Epithelial cell of proximal tubule (primary cell): ENCODE measurements at regions not wholly inside any gene's neighbourhood (a gene's known extent, or its start where the extent isn't known, plus 50 kb on each side); places are given as distances from the start of the nearest gene placed in this dataset.

Source experiments
- DNase-seq: peaks from one replicate; pipeline ENCODE4 v3.0.0-alpha.2; 2011; ENCODE audit warnings: low read depth
- H3K4me3 ChIP-seq: 2 replicates; pipeline ENCODE4 v1.5.1; 2011; ENCODE audit warnings: low read depth, mild to moderate bottlenecking, low read length
- TF ChIP-seq, protein P1 (sequence below): conservative IDR thresholded peaks from 2 replicates; pipeline ENCODE4 v1.5.1; 2012; ENCODE audit warnings: low read depth, mild to moderate bottlenecking, low read length

GRCh38 chr2:198478361-198478760 is 674.0 kb downstream of the PLCL1 start:
- no peak overlapping the region for H3K4me3 ChIP-seq
- no peak for DNase-seq
- TF ChIP-seq, protein P1, sequence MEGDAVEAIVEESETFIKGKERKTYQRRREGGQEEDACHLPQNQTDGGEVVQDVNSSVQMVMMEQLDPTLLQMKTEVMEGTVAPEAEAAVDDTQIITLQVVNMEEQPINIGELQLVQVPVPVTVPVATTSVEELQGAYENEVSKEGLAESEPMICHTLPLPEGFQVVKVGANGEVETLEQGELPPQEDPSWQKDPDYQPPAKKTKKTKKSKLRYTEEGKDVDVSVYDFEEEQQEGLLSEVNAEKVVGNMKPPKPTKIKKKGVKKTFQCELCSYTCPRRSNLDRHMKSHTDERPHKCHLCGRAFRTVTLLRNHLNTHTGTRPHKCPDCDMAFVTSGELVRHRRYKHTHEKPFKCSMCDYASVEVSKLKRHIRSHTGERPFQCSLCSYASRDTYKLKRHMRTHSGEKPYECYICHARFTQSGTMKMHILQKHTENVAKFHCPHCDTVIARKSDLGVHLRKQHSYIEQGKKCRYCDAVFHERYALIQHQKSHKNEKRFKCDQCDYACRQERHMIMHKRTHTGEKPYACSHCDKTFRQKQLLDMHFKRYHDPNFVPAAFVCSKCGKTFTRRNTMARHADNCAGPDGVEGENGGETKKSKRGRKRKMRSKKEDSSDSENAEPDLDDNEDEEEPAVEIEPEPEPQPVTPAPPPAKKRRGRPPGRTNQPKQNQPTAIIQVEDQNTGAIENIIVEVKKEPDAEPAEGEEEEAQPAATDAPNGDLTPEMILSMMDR = no peak

DNA sequence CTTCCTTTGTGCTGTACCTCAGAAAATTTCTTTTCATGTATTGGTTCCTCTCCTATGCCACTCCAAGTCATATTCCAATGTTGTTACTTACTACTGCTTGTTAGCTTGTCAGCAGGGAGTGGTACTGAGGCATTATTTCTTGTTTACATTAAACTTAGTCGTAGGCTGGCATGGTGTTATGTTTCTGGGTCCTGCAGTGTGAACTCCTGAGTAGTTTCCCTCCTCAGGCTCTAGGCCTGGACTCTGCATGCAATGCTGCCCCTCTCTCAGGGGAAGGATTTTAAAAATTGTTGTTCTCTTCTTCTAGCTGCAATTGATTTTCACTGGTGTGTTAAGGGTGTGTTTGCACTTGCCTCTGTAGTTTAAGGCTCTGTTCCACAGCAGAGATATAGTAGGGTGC is 671.6 kb downstream of the PLCL1 start:
- H3K4me3 ChIP-seq = no peak overlapping the region
- DNase-seq = no peak
- TF ChIP-seq, protein P1 = no peak

DNA sequence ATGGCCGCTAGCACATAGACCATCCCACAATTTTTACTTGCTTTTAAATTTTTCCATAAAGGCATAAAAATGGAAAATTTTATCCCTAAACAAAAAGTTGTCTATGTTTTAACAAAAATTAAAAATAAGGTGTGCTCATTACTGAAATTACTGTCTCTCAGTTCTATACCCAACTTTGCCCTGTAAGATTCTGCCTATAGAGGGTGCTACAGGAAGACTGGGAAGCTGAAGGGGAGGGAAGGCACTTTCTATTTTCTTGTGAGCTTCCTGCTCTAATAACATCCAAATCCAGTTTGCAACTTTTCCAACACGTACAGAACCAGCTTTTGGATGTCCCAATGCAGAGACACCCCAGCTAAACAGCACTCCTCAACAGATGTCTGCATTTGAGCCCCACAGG is 666.9 kb downstream of the PLCL1 start:
- DNase-seq = no peak

DNA sequence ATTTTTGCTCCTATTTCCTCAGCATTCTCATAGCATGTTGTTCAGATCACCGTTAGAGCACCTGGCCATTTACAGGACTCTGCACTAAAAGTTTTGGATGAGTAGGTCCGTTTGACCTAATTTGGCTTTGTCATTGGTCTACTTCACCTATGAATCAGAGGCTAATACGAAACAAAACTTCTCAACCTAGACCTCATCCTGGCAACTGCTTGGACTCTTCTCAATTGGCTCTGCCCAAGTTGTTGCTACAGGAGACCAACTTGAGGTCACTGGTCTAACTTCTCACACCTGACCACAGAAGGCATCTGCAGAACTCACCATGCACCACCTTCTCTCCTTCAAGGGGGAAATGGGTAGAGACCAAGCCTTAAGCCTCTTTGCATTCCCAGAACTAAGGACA is 663.7 kb downstream of the PLCL1 start:
- H3K4me3 ChIP-seq = no peak overlapping the region
- TF ChIP-seq, protein P1 = no peak
- DNase-seq = peak; percentile 18

More for the DNA sequence above, 666.9 kb downstream of the PLCL1 start:
- TF ChIP-seq, protein P1 = peak; percentile 63
- H3K4me3 ChIP-seq = no peak overlapping the region

DNA sequence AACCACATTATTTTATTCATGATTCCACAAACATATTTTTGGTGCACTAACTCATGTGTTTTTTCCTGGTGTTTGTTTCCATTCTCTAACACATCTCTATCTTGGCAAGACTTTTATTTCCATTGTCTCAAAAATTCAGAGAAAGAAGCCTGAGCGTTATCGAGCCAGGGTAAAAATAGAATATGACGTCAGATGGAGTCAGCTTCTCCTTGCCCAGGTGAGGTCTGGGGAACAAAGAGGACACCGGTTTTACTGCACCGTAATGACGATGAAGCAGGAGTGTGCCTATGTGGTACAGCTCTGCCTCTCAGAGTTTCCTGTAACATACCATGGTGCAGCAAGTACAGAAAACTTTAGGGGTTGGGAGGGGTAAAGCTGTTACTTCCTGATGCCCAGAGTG is 661.6 kb downstream of the PLCL1 start:
- DNase-seq = no peak
- TF ChIP-seq, protein P1 = no peak
- no peak overlapping the region for H3K4me3 ChIP-seq

GRCh38 chr2:198456418-198456817 is 652.0 kb downstream of the PLCL1 start:
- TF ChIP-seq, protein P1 = no peak

DNA sequence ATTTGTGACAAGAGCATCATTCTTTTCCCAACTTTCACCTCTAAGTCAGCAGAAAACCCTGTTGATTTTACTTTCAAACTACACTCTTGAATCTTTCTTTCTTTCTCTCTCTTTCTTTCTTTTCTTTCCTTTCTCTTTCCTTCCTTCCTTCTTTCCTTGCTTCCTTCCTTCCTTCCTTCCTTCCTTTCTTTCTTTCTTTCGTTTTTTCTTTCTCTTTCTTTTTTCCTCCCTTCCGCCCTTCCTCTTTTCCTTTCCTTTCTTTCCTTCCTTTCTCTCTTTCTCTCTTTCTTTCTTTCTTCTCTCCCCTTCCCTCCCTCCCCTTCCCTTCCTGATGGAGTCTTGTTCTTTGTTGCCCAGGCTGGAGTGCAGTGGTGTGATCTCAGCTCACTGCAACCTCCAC is 649.5 kb downstream of the PLCL1 start:
- TF ChIP-seq, protein P1 = no peak
- no peak overlapping the region for H3K4me3 ChIP-seq
- no peak for DNase-seq

More at GRCh38 chr2:198456418-198456817, 652.0 kb downstream of the PLCL1 start:
- no peak for DNase-seq
- no peak overlapping the region for H3K4me3 ChIP-seq
